Epithelial cell of esophagus (primary cell): ENCODE measurements at regions not wholly inside any gene's neighbourhood (a gene's known extent, or its start where the extent isn't known, plus 50 kb on each side); places are given as distances from the start of the nearest gene placed in this dataset.

Experiments
- DNase-seq: peaks from one replicate; pipeline ENCODE4 v3.0.0; 2010; ENCODE audit warnings: low read depth
- H3K4me3 ChIP-seq: 2 replicates; pipeline ENCODE4 v1.5.1; 2011; ENCODE audit warnings: mild to moderate bottlenecking, low read length, control low read depth
- CTCF ChIP-seq: IDR thresholded peaks from 2 replicates; pipeline ENCODE4 v1.5.1; 2011; ENCODE audit warnings: low read depth, mild to moderate bottlenecking, low read length, control low read depth, inconsistent platforms; ENCODE audit not compliant: insufficient read depth; ENCODE audit errors: missing control alignments

DNA sequence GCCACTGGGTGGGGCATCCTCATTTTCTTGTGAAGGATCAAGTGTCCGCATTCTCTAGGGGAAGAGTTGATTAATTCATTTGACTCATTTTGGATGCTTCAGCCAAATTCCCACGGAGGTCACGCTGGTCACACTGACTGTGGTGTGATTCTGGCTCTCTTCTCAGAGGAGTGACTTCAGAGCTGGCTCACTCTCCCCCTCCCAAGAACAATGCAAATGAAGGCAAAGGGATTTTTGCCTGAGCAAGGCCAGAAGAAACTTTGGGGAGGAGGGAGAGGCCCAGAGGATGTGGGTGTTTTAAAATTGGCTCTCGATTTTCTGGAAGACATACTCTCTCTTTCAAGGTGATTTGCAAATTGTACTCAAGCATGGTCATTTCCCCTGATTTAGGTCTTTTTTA lies 51.1 kb upstream of the LMO2 start:
- no peak overlapping the region for H3K4me3 ChIP-seq
- DNase-seq, result peak; percentile 34
- no peak for TF ChIP-seq CTCF

DNA sequence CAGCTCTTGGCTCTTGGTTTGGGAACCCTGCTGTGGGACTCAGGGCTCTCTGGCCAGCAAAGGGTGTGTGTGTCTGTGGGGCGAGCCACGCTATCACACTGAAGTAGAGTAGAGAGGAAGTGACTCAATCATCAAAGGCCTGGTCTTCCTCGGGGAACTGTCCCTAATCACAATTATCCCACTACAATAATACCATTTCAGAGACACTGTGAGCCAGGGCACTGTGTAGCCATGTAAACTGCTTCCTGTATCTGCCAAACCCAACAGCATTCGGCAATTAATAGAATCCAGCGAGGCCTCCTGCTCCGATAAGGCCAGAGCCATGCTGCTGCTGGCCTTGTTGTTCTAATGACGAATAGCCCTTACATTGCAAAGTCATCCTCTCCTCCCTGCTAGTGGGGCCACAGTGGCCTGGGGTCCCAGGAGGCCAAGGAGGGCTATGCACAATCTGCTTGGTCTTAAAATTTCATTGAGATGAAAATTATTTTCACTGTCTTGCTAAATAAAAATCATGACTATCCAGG lies 49.8 kb upstream of the LMO2 start:
- no peak for DNase-seq
- no peak for TF ChIP-seq CTCF
- H3K4me3 ChIP-seq, result no peak overlapping the region
